CD4-positive, alpha-beta T cell treated with Interleukin-21 for 1 hour (primary cell): ENCODE measurements at regions not wholly inside any gene's neighbourhood (a gene's known extent, or its start where the extent isn't known, plus 50 kb on each side); places are given as distances from the start of the nearest gene placed in this dataset.

Source experiments
- DNase-seq: peaks from one replicate; pipeline ENCODE4 v3.0.0-alpha.2; 2020

DNA sequence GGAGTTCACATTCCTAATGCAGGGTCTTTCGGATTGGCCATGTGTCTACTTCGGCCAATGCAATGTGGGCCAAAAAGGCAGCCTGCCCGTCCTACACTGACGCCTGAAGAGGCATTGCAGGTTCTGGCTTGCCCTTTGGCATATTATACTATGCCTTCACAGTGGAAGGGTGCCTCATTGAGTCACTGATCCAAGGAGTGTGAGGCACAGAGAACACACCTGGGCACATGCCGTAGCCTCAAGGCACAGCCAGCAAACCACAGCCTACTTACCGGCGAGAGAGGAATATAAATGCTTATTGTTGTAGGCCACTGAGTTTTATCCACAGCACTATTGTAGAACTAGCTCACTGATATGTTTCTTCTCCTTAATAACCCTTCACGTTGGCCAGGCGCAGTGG, 409.6 kb downstream of the GADD45G start:
- no peak for DNase-seq

DNA sequence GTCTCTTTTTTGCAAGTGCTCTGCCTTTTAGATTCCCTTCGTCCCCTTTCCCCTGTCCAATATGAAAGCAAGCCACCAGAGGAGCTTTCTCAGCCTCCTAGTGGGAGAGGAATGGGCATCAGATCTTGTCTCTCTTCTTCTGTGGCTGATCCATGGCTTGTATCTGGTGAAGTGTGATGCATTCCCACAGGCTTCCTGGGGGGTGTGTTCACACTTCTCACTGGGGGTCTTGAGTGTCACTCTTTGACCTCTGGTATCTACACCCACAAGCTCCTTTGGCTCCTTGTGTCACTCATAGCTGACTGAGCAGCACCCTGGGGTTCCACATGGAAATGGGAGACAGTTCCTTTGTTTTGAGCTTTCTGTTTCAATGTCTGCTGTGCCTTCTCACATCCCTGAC, 411.5 kb downstream of the GADD45G start:
- no peak for DNase-seq

DNA sequence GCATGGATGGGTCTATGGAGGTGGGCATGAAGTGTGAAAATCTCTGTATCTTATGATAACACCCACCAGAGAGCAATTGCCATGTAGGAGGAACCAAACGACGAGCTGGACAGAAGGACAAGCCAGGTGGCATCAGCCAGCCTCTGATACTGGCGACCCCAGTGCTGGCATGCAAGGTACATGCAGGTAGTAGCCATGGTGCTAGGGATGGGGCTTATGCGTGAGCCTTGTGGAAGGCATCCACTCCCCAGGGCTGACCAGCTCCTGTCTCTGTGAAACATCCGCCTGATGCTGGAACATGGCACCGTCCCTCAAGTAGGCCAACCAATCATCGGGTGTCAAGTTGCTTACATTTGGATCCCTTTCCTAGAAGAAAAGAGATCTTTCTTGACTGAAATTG, 412.9 kb downstream of the GADD45G start:
- DNase-seq, result no peak

DNA sequence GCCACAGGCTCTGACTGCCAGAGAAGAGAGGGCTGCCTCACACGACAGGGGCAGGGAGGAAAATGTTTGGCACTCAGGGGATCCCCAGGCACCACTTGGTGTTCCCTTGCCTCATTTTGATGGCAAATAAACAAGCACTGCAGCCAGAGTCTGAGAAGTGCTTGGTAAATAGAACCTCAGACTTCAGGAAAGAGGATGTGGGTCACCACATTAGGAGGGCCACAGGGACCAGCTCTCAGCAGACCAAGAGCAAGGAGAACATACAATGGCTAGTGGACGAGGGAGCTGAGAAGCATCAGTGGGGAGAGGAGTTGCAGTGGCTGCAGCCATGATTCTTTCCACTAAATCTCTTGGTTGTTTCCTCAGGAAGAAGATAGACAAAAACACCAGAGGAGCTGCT, 413.9 kb downstream of the GADD45G start:
- no peak for DNase-seq

DNA sequence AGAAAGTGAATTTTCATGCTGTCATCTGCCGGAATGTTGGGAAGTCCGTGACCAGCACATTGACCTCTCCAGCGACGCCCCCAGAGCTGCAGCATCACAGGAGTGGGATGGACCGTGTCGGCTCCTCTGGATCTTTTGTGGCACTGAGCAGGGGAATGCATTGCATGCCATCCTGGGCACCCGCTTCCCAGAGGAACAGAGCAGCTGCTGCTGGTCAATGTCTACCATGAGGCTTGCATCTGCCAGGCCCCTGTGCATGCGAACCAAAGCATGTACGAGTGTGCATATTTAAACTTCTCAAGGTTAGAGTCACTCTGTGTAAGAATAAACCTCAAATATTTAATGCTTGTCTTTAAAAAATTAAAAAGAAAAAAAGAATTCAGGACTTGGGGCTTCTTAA, 414.8 kb downstream of the GADD45G start:
- DNase-seq, result no peak

DNA sequence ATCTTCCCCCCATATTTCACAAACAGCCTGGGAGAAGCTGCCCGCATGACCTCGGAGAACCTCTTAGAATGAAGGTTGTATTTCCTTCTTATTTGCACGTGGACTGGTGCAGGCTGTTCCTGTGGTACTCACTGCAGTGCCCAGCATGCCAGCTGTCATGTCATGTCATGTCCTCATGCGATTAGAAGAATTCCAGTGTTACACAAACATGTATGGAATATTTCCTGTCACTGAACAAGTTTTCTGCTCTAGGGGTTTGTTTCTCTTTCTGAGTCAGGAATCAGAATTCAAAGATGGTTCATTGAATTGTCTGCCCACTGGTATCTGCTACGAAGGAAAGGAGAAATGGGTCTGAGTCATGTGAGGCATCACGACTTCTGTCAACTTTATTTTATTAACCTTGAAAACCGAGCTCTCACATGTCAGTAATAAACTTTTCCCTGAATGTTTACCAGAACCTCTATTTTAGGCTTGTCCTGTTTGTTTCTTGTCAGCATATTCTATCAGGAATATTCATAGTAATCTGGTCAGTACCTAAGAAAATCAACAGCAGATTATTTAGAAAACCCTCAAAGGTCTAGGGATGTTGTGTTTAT, 415.6 kb downstream of the GADD45G start:
- DNase-seq, result no peak

DNA sequence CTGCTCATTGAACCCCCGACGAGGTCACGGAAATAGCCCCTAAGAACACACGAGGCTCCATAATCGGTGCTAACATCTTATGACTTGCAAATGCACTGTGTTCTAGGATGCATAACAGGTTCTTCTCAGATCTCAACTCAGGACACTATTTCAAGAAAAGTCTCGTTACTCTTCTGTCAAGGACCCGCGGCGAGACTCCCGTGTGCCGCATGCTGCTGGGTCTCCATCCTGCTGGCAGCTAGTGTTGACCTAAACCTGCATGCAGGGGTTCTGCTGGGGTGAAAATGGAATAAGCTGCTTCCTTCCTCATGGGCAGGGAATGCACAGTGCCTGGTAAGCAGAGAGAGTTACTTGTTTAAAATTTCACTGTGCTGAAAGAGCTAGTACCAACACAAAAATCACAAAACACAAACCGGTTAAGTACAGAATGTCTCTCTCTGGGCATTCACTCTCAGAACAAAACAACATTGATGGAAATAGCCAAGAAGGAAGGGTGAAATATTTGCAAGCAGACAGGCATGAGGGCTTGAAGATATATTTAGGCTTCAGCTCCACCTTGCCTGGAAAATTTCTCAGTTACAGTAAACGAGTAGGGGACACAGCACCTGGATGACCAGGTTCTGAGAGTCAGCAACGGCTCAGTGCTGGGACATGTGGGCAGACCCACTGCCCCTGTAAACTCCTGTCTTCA, 416.5 kb downstream of the GADD45G start:
- no peak for DNase-seq

DNA sequence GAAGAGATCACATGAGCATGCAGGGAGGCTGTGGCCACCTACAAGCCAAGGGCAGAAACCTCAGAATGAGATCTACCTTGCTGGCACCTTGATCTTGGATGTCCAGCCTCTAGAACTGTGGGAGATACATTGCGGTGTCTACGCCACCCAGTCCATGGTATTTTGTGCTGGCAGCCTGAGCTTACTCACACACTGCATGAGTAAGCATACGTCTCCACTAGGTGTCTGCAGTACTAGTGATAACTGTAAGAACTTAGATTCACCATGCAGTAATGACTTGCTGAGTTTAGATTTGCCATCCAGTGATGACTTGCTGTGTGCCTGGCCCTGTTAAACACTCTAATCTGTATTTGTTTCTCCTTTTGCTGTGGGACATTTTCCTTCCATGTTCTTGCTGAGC, 417.7 kb downstream of the GADD45G start:
- DNase-seq, result no peak

DNA sequence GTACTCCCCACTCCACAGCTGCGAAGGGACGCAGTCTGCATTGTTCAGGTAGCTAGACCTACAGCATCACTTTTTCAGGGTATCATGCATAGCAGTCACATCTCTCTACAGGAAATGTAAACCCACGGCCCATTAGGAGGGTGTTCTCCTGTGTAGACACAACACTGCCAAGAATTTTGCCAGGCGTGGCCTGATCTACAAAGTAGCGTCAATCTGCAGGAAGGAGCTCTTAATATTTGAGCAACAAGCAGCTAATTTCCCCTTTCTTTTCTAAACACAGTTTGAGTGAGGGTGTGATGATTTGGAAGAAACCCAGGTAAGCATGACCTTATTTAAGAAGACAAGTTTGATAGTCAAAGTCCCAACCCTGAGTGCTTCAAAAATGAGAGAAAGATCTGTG, 419.0 kb downstream of the GADD45G start:
- DNase-seq, result no peak

DNA sequence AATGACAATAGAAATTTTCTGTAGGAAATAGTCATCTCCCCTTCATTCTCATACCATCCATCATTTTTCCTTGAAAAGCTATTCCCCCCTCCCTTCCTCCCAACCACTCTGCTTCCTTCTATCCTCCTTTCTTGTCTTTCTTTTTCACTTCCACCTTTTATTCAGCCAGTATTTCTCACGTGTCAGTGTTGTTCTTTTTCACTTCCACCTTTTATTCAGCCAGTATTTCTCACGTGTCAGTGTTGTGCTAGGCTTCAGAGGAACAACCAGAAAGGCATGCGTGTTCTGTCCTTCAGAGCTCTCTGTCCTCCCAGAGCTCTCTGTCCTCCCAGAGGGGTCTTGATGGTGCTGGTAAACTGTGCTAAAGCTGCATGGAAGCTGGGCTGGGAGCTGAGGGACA, 419.6 kb downstream of the GADD45G start:
- no peak for DNase-seq

DNA sequence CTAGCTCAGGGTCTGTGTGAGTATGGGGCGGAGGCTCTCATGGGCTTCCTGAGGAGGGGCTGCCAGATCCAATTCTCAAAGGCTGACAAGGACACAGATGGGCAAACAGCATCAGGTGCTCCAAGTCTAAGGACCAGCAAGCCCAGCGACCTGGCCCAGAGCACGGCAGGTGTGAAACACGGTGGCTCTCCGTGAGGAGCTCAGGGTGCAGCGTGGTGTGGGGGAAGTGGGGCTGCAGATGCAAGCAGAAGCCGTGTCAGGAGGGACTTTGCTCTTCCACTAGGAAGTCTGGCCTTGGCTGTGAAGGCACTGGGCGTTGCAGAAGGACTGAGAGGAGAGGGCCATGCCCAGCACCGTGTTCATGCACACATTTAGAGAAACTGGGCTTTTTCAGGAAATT, 420.0 kb downstream of the GADD45G start:
- no peak for DNase-seq

DNA sequence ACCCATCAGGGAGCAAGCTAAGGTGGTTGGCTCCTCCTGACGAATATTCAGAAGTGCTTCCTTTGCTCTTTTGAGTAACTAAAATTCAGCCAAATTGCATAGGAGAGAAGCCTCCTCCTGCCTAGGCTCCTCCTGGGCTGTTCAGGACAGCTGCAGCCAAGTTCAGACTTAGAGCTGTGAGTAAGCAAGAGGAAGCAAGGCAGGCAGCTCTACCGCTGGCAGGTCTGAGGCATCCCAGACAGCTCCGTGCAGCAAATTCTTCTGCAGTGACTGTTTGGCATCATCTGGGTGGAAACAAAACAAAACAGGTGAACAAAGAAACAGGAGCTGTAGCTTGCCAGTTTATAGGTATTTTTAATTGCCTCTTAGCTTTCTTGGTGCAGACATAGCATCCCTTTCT, 421.0 kb downstream of the GADD45G start:
- DNase-seq, result no peak

DNA sequence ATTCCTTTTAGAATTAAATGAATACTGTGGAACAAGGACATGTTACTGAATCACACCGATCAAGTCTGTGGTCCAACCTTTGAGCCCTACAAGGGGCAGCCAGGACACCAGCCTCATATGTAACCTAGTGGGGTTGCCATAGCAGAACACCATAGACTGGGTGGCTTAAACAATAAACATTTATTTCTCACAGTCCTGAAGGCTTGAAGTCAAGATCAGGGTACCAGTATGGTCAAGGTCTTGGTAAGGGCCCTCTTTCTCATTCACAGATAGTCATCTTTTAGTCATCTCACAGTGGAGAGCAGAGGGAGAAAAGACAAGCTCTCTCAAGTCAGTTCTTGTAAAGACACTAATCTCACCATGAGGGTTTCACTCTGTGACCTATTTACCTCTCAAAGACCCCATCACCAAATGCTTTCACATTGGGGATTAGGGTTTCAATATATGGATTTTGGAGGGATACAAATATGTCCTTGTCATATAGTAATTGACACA, 422.5 kb downstream of the GADD45G start:
- no peak for DNase-seq

DNA sequence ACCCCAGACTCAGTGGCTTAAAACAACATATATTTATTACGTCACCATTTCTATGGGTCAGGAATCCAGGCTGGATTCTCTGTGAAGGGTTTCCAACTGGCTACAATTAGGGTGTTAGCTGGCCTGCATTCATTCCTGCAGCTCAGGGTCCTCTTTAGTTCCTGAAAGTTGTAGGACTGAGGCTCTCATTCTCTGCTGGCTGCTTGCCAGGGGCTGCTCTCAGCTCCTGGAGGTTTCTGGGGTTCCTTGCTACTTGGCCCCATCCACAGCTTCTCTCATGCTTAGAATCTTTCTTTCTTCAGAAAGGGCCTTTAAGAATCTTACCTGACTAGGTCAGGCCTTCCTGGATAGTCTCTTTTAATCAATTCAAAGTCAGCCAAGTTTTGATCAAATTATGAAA, 424.6 kb downstream of the GADD45G start:
- DNase-seq, result no peak

DNA sequence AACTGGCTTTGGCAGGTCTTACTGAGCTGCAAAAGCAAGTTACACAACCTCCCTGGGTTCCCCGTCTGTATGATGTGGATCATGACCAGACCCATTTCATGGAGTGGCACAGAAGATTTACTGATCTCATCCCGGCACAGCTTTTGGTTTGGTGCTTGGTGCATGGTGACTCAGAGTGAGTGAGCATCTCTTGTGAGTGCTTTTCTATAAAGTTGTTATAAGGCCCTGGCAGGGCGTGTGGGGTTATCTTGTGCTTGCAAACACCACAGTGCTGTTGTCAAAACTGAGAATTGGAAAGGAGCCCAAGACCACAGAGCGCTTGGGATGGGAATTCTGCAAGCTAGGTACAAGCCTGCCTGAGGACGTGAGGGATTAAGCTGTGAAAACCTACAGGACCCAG, 425.2 kb downstream of the GADD45G start:
- no peak for DNase-seq

DNA sequence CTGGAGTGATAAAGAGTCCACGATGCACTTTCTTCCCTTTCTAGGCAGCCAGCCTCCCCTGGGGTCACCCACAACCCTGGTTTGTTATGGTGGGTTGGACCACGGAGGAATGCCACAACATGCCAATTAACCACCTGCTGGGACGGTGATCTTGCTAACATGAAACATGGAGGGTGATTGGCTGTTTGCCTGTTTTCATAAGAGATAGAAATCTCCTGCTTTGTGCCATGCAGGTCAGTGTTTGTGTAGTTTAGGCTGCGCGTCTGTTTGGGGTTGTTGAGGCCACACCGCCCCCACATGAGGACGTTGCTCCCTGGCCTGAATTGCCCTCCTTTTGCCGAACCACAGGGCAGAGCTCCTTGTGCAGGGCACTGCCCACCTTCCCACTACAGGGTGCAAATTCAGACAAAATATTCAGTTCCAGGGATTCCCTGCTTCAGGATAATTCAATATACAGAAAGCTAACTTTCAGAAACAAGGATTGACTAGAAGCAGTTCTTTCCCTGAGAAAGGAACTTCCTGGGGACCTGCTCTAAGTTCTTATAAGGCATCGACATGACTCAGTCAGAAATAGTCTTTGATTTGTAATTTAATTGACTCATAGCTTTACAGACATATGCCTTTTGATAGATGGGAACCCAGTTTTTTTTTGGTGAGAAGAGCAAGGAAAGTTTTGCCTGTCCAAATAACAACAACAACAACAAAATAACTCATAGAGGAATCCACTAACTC, 427.6 kb downstream of the GADD45G start:
- no peak for DNase-seq

DNA sequence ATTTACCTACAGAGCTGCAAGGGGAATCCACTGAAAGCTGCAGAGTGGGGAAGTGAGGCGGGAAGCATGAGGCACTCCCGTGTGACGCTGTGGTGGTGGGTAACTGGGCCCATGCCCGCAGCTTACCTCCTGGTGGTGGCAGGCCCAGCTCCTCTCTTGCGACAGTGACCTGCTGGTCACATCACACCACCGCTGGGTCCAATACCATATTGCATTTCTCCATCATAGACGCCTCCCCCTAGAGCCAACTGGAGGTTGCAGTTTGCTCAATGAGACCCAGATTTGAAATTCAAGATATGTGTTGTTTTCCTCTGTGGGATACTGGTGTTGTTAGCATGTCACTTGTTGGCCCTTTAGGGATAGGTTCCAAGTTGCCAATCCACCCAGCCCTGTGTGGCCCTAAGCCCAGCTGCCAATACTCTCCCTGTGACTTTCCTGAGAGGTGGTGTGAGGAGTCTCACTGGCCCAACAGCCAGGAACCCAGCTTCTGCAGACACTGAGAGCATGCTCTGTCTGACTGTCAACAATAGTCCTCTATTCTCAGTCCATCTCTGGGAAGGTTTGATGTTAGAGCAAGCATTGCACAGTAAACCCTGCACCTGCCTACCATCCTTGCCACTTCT, 428.3 kb downstream of the GADD45G start:
- DNase-seq, result no peak

DNA sequence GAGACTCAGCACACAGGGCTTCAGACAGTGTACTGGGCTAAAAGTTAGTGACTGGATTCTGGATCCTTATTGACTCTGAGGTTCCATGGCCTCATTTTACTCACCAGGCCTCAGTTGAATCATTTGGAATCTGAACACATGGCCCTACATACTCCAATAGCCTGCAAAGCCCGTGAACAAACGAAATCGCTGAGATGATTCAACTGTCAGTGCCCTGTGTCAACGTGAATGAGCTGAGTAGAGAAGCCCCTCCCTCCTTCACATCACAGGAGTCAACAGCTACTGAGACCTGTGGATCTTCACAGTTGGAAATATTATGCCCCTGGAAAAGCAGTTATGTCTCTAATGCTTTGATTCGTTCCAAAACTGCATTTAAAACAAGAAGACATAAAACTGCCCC, 429.3 kb downstream of the GADD45G start:
- no peak for DNase-seq

DNA sequence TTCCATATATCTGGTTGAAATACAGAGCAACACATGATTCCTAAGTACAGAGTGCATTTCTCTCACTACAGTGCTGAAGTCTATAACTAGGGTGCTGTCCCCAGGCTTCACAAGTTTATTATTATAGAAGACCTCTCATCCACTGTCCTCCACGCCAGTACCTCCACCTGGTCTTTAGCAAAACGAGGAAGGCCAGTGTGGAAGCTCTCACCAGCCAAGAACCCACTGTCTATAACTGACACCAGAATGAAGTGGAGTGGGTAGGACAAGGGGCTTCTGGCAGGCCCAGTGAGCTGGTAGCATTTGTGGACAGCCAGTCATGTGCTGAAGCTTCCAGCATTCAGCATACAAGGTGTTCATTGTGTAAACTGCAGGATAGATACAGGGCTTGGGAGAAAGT, 430.7 kb downstream of the GADD45G start:
- DNase-seq, result no peak

DNA sequence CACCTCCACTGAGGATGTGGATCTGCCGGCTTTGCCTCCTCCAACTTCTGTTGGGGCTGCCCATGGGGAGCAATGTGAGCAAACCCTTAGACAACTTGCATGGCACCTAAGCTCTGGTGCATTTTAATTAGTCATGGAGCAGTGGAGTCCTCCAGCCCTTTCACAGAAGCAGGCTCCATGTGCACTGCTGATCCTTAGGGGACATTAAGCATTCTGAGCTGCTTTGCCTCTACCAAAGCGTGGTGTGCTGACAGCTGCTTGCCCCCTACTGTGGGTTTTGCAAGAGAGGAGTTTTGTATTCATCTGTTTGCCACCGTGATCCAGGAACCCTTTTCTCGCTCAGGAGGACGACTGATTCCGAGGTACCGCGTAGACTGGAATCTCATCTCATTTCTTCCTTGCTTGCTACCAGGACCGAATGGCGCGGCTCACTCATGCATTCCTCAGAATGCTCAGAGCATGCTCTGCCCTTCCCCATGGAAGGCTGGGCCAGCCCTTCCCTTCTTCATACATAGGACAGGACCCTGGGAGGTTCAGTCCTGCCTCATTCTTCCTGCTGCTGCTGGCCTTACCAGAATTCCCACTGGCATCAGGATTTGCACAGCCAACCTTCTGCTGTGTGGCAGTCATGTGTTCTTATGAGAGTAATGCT, 432.5 kb downstream of the GADD45G start:
- no peak for DNase-seq

DNA sequence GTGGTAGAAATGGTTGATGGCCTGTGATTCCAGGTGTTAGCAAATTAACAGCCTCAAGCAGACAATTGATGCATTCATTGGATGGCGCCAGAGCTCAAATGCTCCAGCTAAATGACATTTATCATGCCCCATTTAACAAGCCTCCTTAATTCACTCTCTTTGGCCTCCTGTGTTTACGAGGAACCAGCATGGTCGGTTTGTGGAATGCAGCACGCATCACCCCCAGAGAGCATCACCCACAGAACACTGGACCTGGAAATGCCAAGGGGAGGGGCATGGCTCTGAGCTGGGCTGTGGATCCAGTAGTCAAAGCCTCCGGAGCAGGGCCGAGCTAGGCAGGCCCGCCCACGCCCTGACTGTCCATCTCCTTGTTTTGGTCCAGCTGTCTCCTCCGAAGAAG, 434.0 kb downstream of the GADD45G start:
- DNase-seq, result no peak

DNA sequence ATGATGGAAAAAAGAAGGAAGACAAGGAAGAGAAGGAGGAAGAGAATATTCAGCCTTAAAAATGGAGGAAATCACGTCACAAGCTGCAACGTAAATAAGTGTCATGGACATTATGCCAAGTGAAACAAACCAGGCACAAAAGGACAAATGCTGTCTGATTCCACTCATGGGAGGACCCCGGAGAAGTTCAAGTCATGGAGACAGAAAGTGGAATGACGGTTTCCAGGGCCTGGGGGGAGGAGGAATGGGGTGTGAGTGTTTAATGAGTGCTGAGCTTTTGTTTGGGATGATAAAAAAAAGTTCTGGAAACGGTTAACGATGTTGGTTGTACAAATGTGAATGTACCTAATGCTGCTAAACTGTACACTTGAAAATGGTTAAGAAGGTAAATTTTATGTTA, 439.5 kb downstream of the GADD45G start:
- DNase-seq, result no peak

DNA sequence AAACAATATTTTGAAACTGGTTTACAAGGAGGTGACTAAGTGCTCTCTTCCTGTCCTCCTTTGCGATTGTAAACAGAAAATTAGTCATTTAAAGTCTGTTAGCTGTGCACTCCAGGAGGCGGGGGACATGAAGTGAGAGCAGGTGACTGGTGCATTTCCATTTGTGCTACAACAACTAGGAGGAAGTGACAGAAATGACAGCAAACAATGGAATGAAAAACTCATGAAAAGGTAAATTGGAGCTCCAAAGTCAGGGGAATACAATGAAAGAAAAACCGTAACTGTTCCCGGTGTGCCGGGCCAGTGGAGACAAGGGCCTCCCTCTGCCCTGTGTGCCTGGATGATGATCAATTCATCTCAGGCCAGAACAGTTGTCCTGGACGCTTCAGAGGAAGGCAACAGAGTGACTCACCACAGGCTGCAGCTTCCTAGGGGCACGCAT, 439.9 kb downstream of the GADD45G start:
- DNase-seq, result no peak
